HL-60 (cell line): ENCODE measurements at regions not wholly inside any gene's neighbourhood (a gene's known extent, or its start where the extent isn't known, plus 50 kb on each side); places are given as distances from the start of the nearest gene placed in this dataset.

Experiments used
- CTCF ChIP-seq: IDR thresholded peaks from one replicate; pipeline ENCODE4 v1.5.1; 2011; ENCODE audit warnings: low read length, control low read depth, inconsistent platforms; ENCODE audit not compliant: insufficient read depth
- GABPA ChIP-seq: IDR thresholded peaks from 2 replicates; pipeline ENCODE4 v1.6.1; 2012; ENCODE audit warnings: low read depth
- POLR2AphosphoS5 ChIP-seq: IDR thresholded peaks from 2 replicates; pipeline ENCODE4 v1.6.1; 2012; ENCODE audit warnings: low read depth

DNA sequence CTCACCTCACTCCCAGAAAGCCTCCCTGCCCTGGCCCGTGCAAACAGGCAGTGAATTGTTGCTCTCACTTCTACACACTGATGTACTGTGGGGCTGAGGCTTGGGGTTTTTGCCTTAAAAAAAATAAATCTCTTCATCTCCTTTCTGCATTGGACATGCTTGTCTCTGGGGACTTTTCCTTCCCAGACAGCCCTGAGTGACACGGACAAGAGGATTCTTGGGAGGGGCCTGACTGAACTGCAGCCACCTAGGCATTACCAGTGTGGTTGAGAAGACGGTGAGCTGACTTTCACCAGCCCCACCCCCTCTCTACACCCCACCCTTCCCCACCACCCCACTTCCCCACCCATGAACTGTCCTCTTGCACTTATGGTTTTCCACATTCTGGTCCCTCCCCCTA lies 51.6 kb upstream of the PARP11 start:
- TF ChIP-seq GABPA (no peak), CTCF (no peak), POLR2AphosphoS5 (no peak)
